ENCODE measurements at regions not wholly inside any gene's neighbourhood (a gene's known extent, or its start where the extent isn't known, plus 50 kb on each side); places are given as distances from the start of the nearest gene placed in this dataset.
"Not testable (repeated sequence)": the region's sequence is repeated elsewhere in the genome, so short reads cannot be mapped to it uniquely, and the experiment has no call there.

- no peaks in the 10 kb centered on the region for H3K79me2 ChIP-seq (ENCODE audit: control insufficient read depth, insufficient read depth, low read length)
- no peak overlapping the region for H3K4me2 ChIP-seq (ENCODE audit: extremely low read depth, insufficient read depth, low read length)
- no peaks in the 10 kb centered on the region for H3K36me3 ChIP-seq (ENCODE audit: control insufficient read depth, insufficient read depth, low read length)
- H3K9me3 ChIP-seq (ENCODE audit: control insufficient read depth, insufficient read depth, low read depth, low read length), result no peaks in the 10 kb centered on the region
- no peak overlapping the region for H3K4me3 ChIP-seq (replicated peaks in 1 of 4; ENCODE audit: control extremely low read depth in 1 of 4, insufficient read depth in 1 of 4, low read depth in 3 of 4, low read length in 4 of 4)
- no peaks in the 10 kb centered on the region for H4K20me1 ChIP-seq (ENCODE audit: control insufficient read depth, extremely low read depth, insufficient read depth, low read length)
- H3K27me3 ChIP-seq (ENCODE audit: control insufficient read depth, insufficient read depth, low read length), result no peaks in the 10 kb centered on the region
- peak in 1 of 2 donors; percentile 38 for DNase-seq (ENCODE audit: low read depth in 2 of 2)
- H3K4me1 ChIP-seq (ENCODE audit: control insufficient read depth, extremely low read depth, insufficient read depth, low read length), result peaks cover 36% of the 10 kb centered on the region
- peak overlapping the region; percentile 27 for H3K27ac ChIP-seq (ENCODE audit: insufficient read depth, low read length)
- H2AFZ ChIP-seq (ENCODE audit: low read length), result no peak overlapping the region
- TF ChIP-seq EZH2 (IDR thresholded peaks at IDR 0.05; ENCODE audit: low read length, missing control alignments) (no peak), CTCF (conservative IDR thresholded peaks at IDR 0.05 in 1 of 2, IDR thresholded peaks at IDR 0.05 in 1 of 2; ENCODE audit: low read depth in 1 of 2, low read length in 2 of 2) (no peak)
- no peak overlapping the region for H3K9ac ChIP-seq (ENCODE audit: insufficient read depth, low read length)
Observed at GRCh38 chr7:142562688-142563087, 186.6 kb upstream of the PRSS1 start.

GRCh38 chr7:142561396-142561795 lies 187.9 kb upstream of the PRSS1 start:
- not testable (repeated sequence) for H3K27me3 ChIP-seq (ENCODE audit: control insufficient read depth, insufficient read depth, low read length); H4K20me1 ChIP-seq (ENCODE audit: control insufficient read depth, extremely low read depth, insufficient read depth, low read length); DNase-seq (ENCODE audit: low read depth in 2 of 2); H3K9me3 ChIP-seq (ENCODE audit: control insufficient read depth, insufficient read depth, low read depth, low read length); H2AFZ ChIP-seq (ENCODE audit: low read length); H3K79me2 ChIP-seq (ENCODE audit: control insufficient read depth, insufficient read depth, low read length); H3K4me3 ChIP-seq (replicated peaks in 1 of 4; ENCODE audit: control extremely low read depth in 1 of 4, insufficient read depth in 1 of 4, low read depth in 3 of 4, low read length in 4 of 4); H3K27ac ChIP-seq (ENCODE audit: insufficient read depth, low read length); H3K9ac ChIP-seq (ENCODE audit: insufficient read depth, low read length); H3K36me3 ChIP-seq (ENCODE audit: control insufficient read depth, insufficient read depth, low read length); H3K4me2 ChIP-seq (ENCODE audit: extremely low read depth, insufficient read depth, low read length)
- peaks cover 42% of the 10 kb centered on the region for H3K4me1 ChIP-seq (ENCODE audit: control insufficient read depth, extremely low read depth, insufficient read depth, low read length)

- H3K4me3 ChIP-seq (replicated peaks in 1 of 4; ENCODE audit: control extremely low read depth in 1 of 4, insufficient read depth in 1 of 4, low read depth in 3 of 4, low read length in 4 of 4); H3K27me3 ChIP-seq (ENCODE audit: control insufficient read depth, insufficient read depth, low read length); H3K9me3 ChIP-seq (ENCODE audit: control insufficient read depth, insufficient read depth, low read depth, low read length); H3K4me2 ChIP-seq (ENCODE audit: extremely low read depth, insufficient read depth, low read length); H3K9ac ChIP-seq (ENCODE audit: insufficient read depth, low read length); H4K20me1 ChIP-seq (ENCODE audit: control insufficient read depth, extremely low read depth, insufficient read depth, low read length); H3K79me2 ChIP-seq (ENCODE audit: control insufficient read depth, insufficient read depth, low read length); H3K36me3 ChIP-seq (ENCODE audit: control insufficient read depth, insufficient read depth, low read length); H2AFZ ChIP-seq (ENCODE audit: low read length); DNase-seq (ENCODE audit: low read depth in 2 of 2): not testable (repeated sequence)
- H3K4me1 ChIP-seq (ENCODE audit: control insufficient read depth, extremely low read depth, insufficient read depth, low read length), result peaks cover 45% of the 10 kb centered on the region
- H3K27ac ChIP-seq (ENCODE audit: insufficient read depth, low read length), result peak overlapping the region; percentile 24
Observed at GRCh38 chr7:142560770-142561169, 188.5 kb upstream of the PRSS1 start.

GRCh38 chr7:142560166-142560565 lies 189.1 kb upstream of the PRSS1 start:
- no peaks in the 10 kb centered on the region for H3K9me3 ChIP-seq (ENCODE audit: control insufficient read depth, insufficient read depth, low read depth, low read length)
- peak in 1 of 2 donors; percentile 38 for DNase-seq (ENCODE audit: low read depth in 2 of 2)

More at GRCh38 chr7:142560166-142560565, 189.1 kb upstream of the PRSS1 start:
- Histone ChIP-seq H3K4me3 (replicated peaks in 1 of 4; ENCODE audit: control extremely low read depth in 1 of 4, insufficient read depth in 1 of 4, low read depth in 3 of 4, low read length in 4 of 4) (no peak overlapping the region), H3K36me3 (ENCODE audit: control insufficient read depth, insufficient read depth, low read length) (no peaks in the 10 kb centered on the region), H3K4me2 (ENCODE audit: extremely low read depth, insufficient read depth, low read length) (no peak overlapping the region), H3K9ac (ENCODE audit: insufficient read depth, low read length) (no peak overlapping the region), H2AFZ (ENCODE audit: low read length) (no peak overlapping the region), H3K79me2 (ENCODE audit: control insufficient read depth, insufficient read depth, low read length) (no peaks in the 10 kb centered on the region), H3K27ac (ENCODE audit: insufficient read depth, low read length) (peak overlapping the region; percentile 25), H3K4me1 (ENCODE audit: control insufficient read depth, extremely low read depth, insufficient read depth, low read length) (peaks cover 47% of the 10 kb centered on the region), H3K27me3 (ENCODE audit: control insufficient read depth, insufficient read depth, low read length) (no peaks in the 10 kb centered on the region), H4K20me1 (ENCODE audit: control insufficient read depth, extremely low read depth, insufficient read depth, low read length) (no peaks in the 10 kb centered on the region)
- TF ChIP-seq EZH2 (IDR thresholded peaks at IDR 0.05; ENCODE audit: low read length, missing control alignments) (no peak), CTCF (conservative IDR thresholded peaks at IDR 0.05 in 1 of 2, IDR thresholded peaks at IDR 0.05 in 1 of 2; ENCODE audit: low read depth in 1 of 2, low read length in 2 of 2) (no peak)
